ENCODE measurements at regions not wholly inside any gene's neighbourhood (a gene's known extent, or its start where the extent isn't known, plus 50 kb on each side); places are given as distances from the start of the nearest gene placed in this dataset.
"Not testable (repeated sequence)": the region's sequence is repeated elsewhere in the genome, so short reads cannot be mapped to it uniquely, and the experiment has no call there.

DNA sequence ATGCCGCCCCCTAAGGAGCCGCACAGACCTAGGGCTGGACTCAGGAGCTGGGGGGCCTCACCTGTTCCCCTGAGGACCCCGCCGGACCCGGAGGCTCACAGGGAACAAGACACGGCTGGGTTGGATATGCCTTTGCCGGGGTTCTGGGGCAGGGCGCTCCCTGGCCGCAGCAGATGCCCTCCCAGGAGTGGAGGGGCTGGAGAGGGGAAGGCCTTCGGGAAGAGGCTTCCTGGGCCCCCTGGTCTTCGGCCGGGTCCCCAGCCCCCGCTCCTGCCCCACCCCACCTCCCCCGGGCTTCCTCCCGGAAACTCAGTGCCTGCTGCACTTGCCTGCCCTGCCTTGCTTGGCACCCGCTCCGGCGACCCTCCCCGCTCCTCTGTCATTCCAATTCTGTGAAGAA, 91.6 kb downstream of the LACC1 start:
- not testable (repeated sequence) for DNase-seq (ENCODE audit: low read depth in 1 of 2, low spot score in 2 of 2); H3K9me3 ChIP-seq (replicated peaks); H3K4me3 ChIP-seq; H3K4me1 ChIP-seq (replicated peaks); H3K27ac ChIP-seq; H3K36me3 ChIP-seq; H3K27me3 ChIP-seq (replicated peaks)

- no peaks in the 10 kb centered on the region for H3K4me1 ChIP-seq (replicated peaks)
- H3K27ac ChIP-seq, result no peak overlapping the region
- no peak for DNase-seq (ENCODE audit: low read depth in 1 of 2, low spot score in 2 of 2)
- H3K27me3 ChIP-seq (replicated peaks), result no peaks in the 10 kb centered on the region
- H3K9me3 ChIP-seq (replicated peaks), result no peaks in the 10 kb centered on the region
- H3K4me3 ChIP-seq, result no peak overlapping the region
- no peaks in the 10 kb centered on the region for H3K36me3 ChIP-seq
These were observed 98.2 kb downstream of the LACC1 start for GRCh38 chr13:43977911-43978310.

GRCh38 chr13:43978688-43979087, 99.0 kb downstream of the LACC1 start:
- Histone ChIP-seq H3K27me3 (replicated peaks) (no peaks in the 10 kb centered on the region), H3K4me1 (replicated peaks) (no peaks in the 10 kb centered on the region), H3K27ac (no peak overlapping the region), H3K4me3 (no peak overlapping the region), H3K36me3 (no peaks in the 10 kb centered on the region), H3K9me3 (replicated peaks) (no peaks in the 10 kb centered on the region)
- DNase-seq (ENCODE audit: low read depth in 1 of 2, low spot score in 2 of 2), result no peak

GRCh38 chr13:43979492-43979891, 99.8 kb downstream of the LACC1 start:
- Histone ChIP-seq H3K27me3 (replicated peaks) (no peaks in the 10 kb centered on the region), H3K9me3 (replicated peaks) (no peaks in the 10 kb centered on the region), H3K4me3 (no peak overlapping the region), H3K4me1 (replicated peaks) (no peaks in the 10 kb centered on the region), H3K36me3 (no peaks in the 10 kb centered on the region), H3K27ac (no peak overlapping the region)
- DNase-seq (ENCODE audit: low read depth in 1 of 2, low spot score in 2 of 2), result no peak

DNA sequence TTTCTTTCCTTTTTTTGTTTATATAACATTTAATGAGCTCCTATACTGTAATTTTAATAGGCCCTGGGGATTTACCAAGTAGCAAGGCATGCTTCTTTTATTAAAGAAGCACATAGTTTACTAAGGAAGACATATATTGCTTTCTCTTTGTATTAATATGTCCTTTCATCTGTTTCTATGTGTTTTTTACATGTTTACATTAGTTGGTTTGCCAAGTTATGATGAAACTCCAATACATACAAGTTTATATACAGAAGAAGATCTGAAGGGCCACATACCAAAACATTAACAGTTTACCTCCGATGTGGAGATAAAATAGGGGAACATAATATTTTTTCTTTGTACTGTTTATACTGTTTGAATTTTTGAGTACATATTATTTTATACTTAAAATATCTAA, 100.9 kb downstream of the LACC1 start:
- Histone ChIP-seq H3K27ac (no peak overlapping the region), H3K36me3 (no peaks in the 10 kb centered on the region), H3K4me3 (no peak overlapping the region), H3K9me3 (replicated peaks) (no peaks in the 10 kb centered on the region), H3K27me3 (replicated peaks) (no peaks in the 10 kb centered on the region), H3K4me1 (replicated peaks) (no peaks in the 10 kb centered on the region)
- no peak for DNase-seq (ENCODE audit: low read depth in 1 of 2, low spot score in 2 of 2)

DNA sequence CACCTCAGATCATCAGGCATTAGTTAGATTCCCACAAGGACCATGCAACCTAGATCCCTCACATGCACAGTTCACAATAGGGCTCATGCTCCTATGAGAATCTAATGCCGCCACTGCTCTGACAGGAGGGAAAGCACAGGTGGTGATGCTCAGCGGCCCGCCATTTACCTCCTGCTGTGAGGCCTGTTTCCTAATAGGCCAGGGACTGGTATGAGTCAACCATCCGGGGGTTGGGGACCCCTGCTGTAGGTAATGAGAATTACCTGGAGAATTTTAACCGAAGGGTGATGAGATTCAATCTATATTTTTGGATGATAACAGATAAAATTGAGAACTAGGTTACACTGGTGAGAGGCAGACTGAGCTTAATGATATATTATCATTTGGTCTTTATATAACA, 101.4 kb downstream of the LACC1 start:
- Histone ChIP-seq H3K36me3 (no peaks in the 10 kb centered on the region), H3K4me3 (no peak overlapping the region), H3K27me3 (replicated peaks) (no peaks in the 10 kb centered on the region), H3K4me1 (replicated peaks) (no peaks in the 10 kb centered on the region), H3K27ac (no peak overlapping the region), H3K9me3 (replicated peaks) (no peaks in the 10 kb centered on the region)
- no peak for DNase-seq (ENCODE audit: low read depth in 1 of 2, low spot score in 2 of 2)

GRCh38 chr13:43981512-43982301, 102.0 kb downstream of the LACC1 start:
- no peak for DNase-seq (ENCODE audit: low read depth in 1 of 2, low spot score in 2 of 2)
- Histone ChIP-seq H3K27ac (no peak overlapping the region), H3K4me3 (no peak overlapping the region), H3K36me3 (no peaks in the 10 kb centered on the region), H3K4me1 (replicated peaks) (no peaks in the 10 kb centered on the region), H3K9me3 (replicated peaks) (no peaks in the 10 kb centered on the region), H3K27me3 (replicated peaks) (no peaks in the 10 kb centered on the region)

DNA sequence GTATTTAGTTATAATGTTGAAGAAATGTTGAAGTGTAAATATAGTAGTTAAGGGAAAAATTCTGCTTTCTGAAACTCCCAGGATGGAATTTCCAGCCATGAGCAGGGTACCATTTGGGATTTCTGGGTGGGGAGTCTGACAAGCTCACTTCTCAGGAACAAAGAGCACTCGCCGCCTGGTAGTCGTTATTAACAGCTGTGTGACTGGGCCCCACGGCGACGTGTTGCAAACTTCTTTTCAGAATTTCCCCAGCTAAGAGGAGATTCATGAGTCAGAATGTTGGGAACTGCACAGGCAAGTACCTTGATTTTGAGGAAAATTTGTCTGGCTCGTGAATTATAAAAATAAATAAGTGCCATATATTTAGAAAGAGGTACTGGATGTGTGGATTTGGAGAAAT, 103.7 kb downstream of the LACC1 start:
- H3K27me3 ChIP-seq (replicated peaks), result no peaks in the 10 kb centered on the region
- no peak for DNase-seq (ENCODE audit: low read depth in 1 of 2, low spot score in 2 of 2)
- H3K27ac ChIP-seq, result no peak overlapping the region
- H3K4me3 ChIP-seq, result no peak overlapping the region
- H3K4me1 ChIP-seq (replicated peaks), result no peaks in the 10 kb centered on the region
- no peaks in the 10 kb centered on the region for H3K9me3 ChIP-seq (replicated peaks)
- no peaks in the 10 kb centered on the region for H3K36me3 ChIP-seq

- Histone ChIP-seq H3K9me3 (replicated peaks) (no peaks in the 10 kb centered on the region), H3K36me3 (no peaks in the 10 kb centered on the region), H3K27ac (no peak overlapping the region), H3K27me3 (replicated peaks) (no peaks in the 10 kb centered on the region), H3K4me1 (replicated peaks) (no peaks in the 10 kb centered on the region), H3K4me3 (no peak overlapping the region)
- no peak for DNase-seq (ENCODE audit: low read depth in 1 of 2, low spot score in 2 of 2)
These were observed 104.6 kb downstream of the LACC1 start for GRCh38 chr13:43984292-43984691.

DNA sequence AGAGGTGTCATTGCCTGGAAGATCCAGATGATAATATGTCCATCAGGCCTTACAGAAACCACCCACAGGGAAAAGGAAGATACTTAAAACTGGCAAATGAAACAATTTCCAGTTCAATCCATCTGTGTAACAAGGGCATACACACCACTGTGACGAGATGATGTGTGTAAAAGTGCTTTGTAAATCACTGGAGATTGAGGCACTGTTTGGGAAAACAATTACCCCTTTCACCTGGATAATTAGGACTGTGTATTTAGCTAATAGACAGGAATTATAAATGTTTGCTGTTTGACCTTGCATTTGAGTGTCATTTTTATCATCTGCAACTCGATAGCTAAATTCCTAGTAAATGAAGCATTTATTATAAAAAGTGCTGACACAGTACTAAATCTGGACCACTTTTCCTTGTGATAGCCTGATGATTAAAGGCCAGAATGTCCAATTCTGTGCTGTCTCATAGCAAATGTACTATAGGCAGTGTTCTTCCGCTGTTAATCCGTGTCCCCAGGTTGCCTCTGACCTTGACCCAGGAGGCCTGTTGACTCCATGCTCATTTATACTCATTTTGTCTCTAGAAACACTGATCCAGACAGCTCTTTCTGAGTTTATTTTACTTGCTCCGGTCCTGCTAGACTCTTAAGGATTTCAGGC, 105.8 kb downstream of the LACC1 start:
- no peak overlapping the region for H3K27ac ChIP-seq
- DNase-seq (ENCODE audit: low read depth in 1 of 2, low spot score in 2 of 2), result no peak
- no peaks in the 10 kb centered on the region for H3K4me1 ChIP-seq (replicated peaks)

GRCh38 chr13:43986421-43986981, 106.8 kb downstream of the LACC1 start:
- H3K27ac ChIP-seq, result no peak overlapping the region
- no peaks in the 10 kb centered on the region for H3K36me3 ChIP-seq
- no peak overlapping the region for H3K4me3 ChIP-seq
- H3K9me3 ChIP-seq (replicated peaks), result no peaks in the 10 kb centered on the region
- no peaks in the 10 kb centered on the region for H3K4me1 ChIP-seq (replicated peaks)
- H3K27me3 ChIP-seq (replicated peaks), result no peaks in the 10 kb centered on the region
- no peak for DNase-seq (ENCODE audit: low read depth in 1 of 2, low spot score in 2 of 2)

More for the DNA sequence above, 105.8 kb downstream of the LACC1 start:
- no peak overlapping the region for H3K4me3 ChIP-seq
- H3K9me3 ChIP-seq (replicated peaks), result no peaks in the 10 kb centered on the region
- no peaks in the 10 kb centered on the region for H3K27me3 ChIP-seq (replicated peaks)
- H3K36me3 ChIP-seq, result no peaks in the 10 kb centered on the region

- H3K36me3 ChIP-seq, result no peaks in the 10 kb centered on the region
- H3K9me3 ChIP-seq (replicated peaks), result no peaks in the 10 kb centered on the region
- H3K27me3 ChIP-seq (replicated peaks), result no peaks in the 10 kb centered on the region
- H3K27ac ChIP-seq, result no peak overlapping the region
- no peak for DNase-seq (ENCODE audit: low read depth in 1 of 2, low spot score in 2 of 2)
- no peaks in the 10 kb centered on the region for H3K4me1 ChIP-seq (replicated peaks)
- no peak overlapping the region for H3K4me3 ChIP-seq
These were observed 108.6 kb downstream of the LACC1 start for GRCh38 chr13:43988302-43988701.

GRCh38 chr13:43990021-43990420, 110.3 kb downstream of the LACC1 start:
- no peak for DNase-seq (ENCODE audit: low read depth in 1 of 2, low spot score in 2 of 2)

GRCh38 chr13:43990829-43991228, 111.1 kb downstream of the LACC1 start:
- Histone ChIP-seq H3K4me1 (replicated peaks) (no peaks in the 10 kb centered on the region), H3K27me3 (replicated peaks) (no peaks in the 10 kb centered on the region), H3K36me3 (no peaks in the 10 kb centered on the region), H3K9me3 (replicated peaks) (0 out of 2 replicates have a peak, but pooled peaks cover 2% of the 10 kb centered on the region), H3K27ac (no peak overlapping the region), H3K4me3 (no peak overlapping the region)
- DNase-seq (ENCODE audit: low read depth in 1 of 2, low spot score in 2 of 2), result no peak

More at GRCh38 chr13:43990021-43990420, 110.3 kb downstream of the LACC1 start:
- Histone ChIP-seq H3K27me3 (replicated peaks) (no peaks in the 10 kb centered on the region), H3K27ac (no peak overlapping the region), H3K4me1 (replicated peaks) (no peaks in the 10 kb centered on the region), H3K9me3 (replicated peaks) (0 out of 2 replicates have a peak, but pooled peaks cover 2% of the 10 kb centered on the region), H3K4me3 (no peak overlapping the region), H3K36me3 (no peaks in the 10 kb centered on the region)

Data from SJSA1 (cell line).